Globus pallidus (tissue), 1 donor: ENCODE measurements at regions not wholly inside any gene's neighbourhood (a gene's known extent, or its start where the extent isn't known, plus 50 kb on each side); places are given as distances from the start of the nearest gene placed in this dataset.
A peak's percentile ranks its signal among the peaks of the same experiment; 100 is the strongest.
"Not testable (repeated sequence)": the region's sequence is repeated elsewhere in the genome, so short reads cannot be mapped to it uniquely, and the experiment has no call there.

ENCODE experiments used
- DNase-seq: peaks from one replicate; pipeline ENCODE4 v3.0.0-alpha.2; 2015; ENCODE audit warnings: low spot score

GRCh38 chr7:153407291-153408046 is 644.7 kb upstream of the DPP6 start:
- no peak for DNase-seq

- DNase-seq: no peak
Measured at GRCh38 chr7:153408360-153409335, 643.5 kb upstream of the DPP6 start.

GRCh38 chr7:153409567-153410342 is 642.4 kb upstream of the DPP6 start:
- DNase-seq: not testable (repeated sequence)

GRCh38 chr7:153410997-153411642 is 641.1 kb upstream of the DPP6 start:
- DNase-seq: not testable (repeated sequence)

- not testable (repeated sequence) for DNase-seq
Measured at GRCh38 chr7:153412114-153412823, 639.9 kb upstream of the DPP6 start.

GRCh38 chr7:153412824-153413198 is 639.4 kb upstream of the DPP6 start:
- DNase-seq: not testable (repeated sequence)

GRCh38 chr7:153413199-153413539 is 639.0 kb upstream of the DPP6 start:
- no peak for DNase-seq

GRCh38 chr7:153413540-153414287 is 638.5 kb upstream of the DPP6 start:
- DNase-seq: no peak

GRCh38 chr7:153414288-153414629 is 637.9 kb upstream of the DPP6 start:
- DNase-seq: no peak

GRCh38 chr7:153415632-153416031 is 636.6 kb upstream of the DPP6 start:
- DNase-seq: no peak

- no peak for DNase-seq
Measured at GRCh38 chr7:153422291-153423209, 629.6 kb upstream of the DPP6 start.

- no peak for DNase-seq
Measured at GRCh38 chr7:153423210-153423590, 629.0 kb upstream of the DPP6 start.

GRCh38 chr7:153430931-153431330 is 621.3 kb upstream of the DPP6 start:
- DNase-seq: peak; percentile 28

- no peak for DNase-seq
Measured at GRCh38 chr7:153432063-153432462, 620.1 kb upstream of the DPP6 start.

GRCh38 chr7:153433223-153433622 is 619.0 kb upstream of the DPP6 start:
- no peak for DNase-seq

- no peak for DNase-seq
Measured at GRCh38 chr7:153440715-153441114, 611.5 kb upstream of the DPP6 start.

GRCh38 chr7:153443032-153443701 is 609.0 kb upstream of the DPP6 start:
- no peak for DNase-seq

- DNase-seq: no peak
Measured at GRCh38 chr7:153444641-153445040, 607.6 kb upstream of the DPP6 start.

GRCh38 chr7:153445641-153446040 is 606.6 kb upstream of the DPP6 start:
- DNase-seq: no peak
